ENCODE measurements at regions not wholly inside any gene's neighbourhood (a gene's known extent, or its start where the extent isn't known, plus 50 kb on each side); places are given as distances from the start of the nearest gene placed in this dataset.

- Histone ChIP-seq H3K4me3 (no peak overlapping the region), H3K9me3 (no peaks in the 10 kb centered on the region), H3K36me3 (ENCODE audit: low read depth) (no peaks in the 10 kb centered on the region), H3K4me1 (ENCODE audit: low read depth) (no peaks in the 10 kb centered on the region)
- intact Hi-C loops (cut with DNase I, micrococcal nuclease): no loop called here
- peak; percentile 99 for ATAC-seq
- TF ChIP-seq, protein P1, sequence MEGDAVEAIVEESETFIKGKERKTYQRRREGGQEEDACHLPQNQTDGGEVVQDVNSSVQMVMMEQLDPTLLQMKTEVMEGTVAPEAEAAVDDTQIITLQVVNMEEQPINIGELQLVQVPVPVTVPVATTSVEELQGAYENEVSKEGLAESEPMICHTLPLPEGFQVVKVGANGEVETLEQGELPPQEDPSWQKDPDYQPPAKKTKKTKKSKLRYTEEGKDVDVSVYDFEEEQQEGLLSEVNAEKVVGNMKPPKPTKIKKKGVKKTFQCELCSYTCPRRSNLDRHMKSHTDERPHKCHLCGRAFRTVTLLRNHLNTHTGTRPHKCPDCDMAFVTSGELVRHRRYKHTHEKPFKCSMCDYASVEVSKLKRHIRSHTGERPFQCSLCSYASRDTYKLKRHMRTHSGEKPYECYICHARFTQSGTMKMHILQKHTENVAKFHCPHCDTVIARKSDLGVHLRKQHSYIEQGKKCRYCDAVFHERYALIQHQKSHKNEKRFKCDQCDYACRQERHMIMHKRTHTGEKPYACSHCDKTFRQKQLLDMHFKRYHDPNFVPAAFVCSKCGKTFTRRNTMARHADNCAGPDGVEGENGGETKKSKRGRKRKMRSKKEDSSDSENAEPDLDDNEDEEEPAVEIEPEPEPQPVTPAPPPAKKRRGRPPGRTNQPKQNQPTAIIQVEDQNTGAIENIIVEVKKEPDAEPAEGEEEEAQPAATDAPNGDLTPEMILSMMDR (IDR thresholded peaks at IDR 0.05): no peak
- DNase-seq: peak; percentile 67 to 83 (median 77)
Observed at GRCh38 chr5:131019601-131020315, 145.3 kb downstream of the HINT1 start.

- Histone ChIP-seq H3K4me3 (no peak overlapping the region), H3K9me3 (no peaks in the 10 kb centered on the region), H3K4me1 (ENCODE audit: low read depth) (no peaks in the 10 kb centered on the region), H3K36me3 (ENCODE audit: low read depth) (no peaks in the 10 kb centered on the region)
- intact Hi-C loops (cut with DNase I, micrococcal nuclease): no loop called here
- no peak for DNase-seq
- ATAC-seq: peak; percentile 7
- TF ChIP-seq, protein P1 (IDR thresholded peaks at IDR 0.05): no peak
Observed at GRCh38 chr5:131019111-131019510, 145.9 kb downstream of the HINT1 start.

DNA sequence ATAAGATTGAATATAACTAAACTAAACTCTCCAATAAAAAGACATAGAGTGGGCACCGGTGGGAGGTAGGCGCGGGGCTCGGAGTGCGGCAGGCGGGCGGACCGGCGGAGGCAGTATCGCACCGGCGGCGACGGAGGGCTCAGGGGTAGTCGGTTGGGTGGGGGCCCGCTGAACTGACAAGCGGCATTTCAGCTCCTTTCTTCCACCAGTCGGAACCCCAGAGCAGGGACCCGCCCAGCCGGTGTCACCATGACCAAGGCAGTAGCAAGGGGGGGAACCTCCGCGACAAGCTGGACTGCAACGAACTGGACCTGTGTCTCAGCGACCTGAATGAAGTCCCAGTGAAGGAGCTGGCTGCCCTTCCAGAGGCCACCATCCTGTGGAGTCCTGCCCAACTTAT is 156.7 kb downstream of the HINT1 start:
- ATAC-seq (no peak), DNase-seq (no peak)
- Histone ChIP-seq H3K36me3 (ENCODE audit: low read depth) (no peaks in the 10 kb centered on the region), H3K4me3 (no peak overlapping the region), H3K4me1 (ENCODE audit: low read depth) (no peaks in the 10 kb centered on the region), H3K9me3 (no peaks in the 10 kb centered on the region)
- TF ChIP-seq, protein P1 (IDR thresholded peaks at IDR 0.05): no peak
- intact Hi-C loops (cut with DNase I, micrococcal nuclease): no loop called here

- Histone ChIP-seq H3K36me3 (ENCODE audit: low read depth) (no peaks in the 10 kb centered on the region), H3K9me3 (no peaks in the 10 kb centered on the region), H3K4me1 (ENCODE audit: low read depth) (no peaks in the 10 kb centered on the region), H3K4me3 (no peak overlapping the region)
- DNase-seq (no peak), ATAC-seq (peak; percentile 22)
- TF ChIP-seq, protein P1 (IDR thresholded peaks at IDR 0.05): no peak
- intact Hi-C loops (cut with DNase I, micrococcal nuclease): no loop called here
Observed at GRCh38 chr5:131005963-131006684, 158.9 kb downstream of the HINT1 start.

DNA sequence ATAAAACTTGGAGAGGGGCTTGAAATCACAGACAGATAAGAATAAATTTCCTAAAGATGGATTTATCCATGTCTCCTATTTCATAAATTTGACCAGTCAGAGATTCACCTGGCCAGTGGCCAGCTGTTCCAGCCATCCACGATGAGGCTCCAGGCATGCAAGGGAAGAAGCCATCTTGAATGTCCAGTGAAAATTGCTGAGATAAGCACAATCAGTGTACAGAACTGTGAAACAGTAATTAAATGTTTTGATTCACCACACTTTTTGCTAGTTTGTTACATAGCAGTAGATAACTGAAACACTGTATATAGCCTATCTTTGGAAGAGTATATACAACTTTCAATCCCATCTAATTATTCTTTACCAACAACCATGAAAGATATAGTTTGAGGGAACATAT is 163.5 kb downstream of the HINT1 start:
- no peak overlapping the region for H3K4me3 ChIP-seq
- intact Hi-C loops (cut with DNase I, micrococcal nuclease): no loop called here
- TF ChIP-seq, protein P1 (IDR thresholded peaks at IDR 0.05): no peak
- ATAC-seq (no peak), DNase-seq (no peak)
- H3K36me3 ChIP-seq (ENCODE audit: low read depth): no peaks in the 10 kb centered on the region
- H3K9me3 ChIP-seq: no peaks in the 10 kb centered on the region
- H3K4me1 ChIP-seq (ENCODE audit: low read depth): no peaks in the 10 kb centered on the region
